Gastrocnemius medialis (tissue), 4 donors: ENCODE measurements at regions not wholly inside any gene's neighbourhood (a gene's known extent, or its start where the extent isn't known, plus 50 kb on each side); places are given as distances from the start of the nearest gene placed in this dataset.

Experiments used
- ATAC-seq, 2 donors: fragments of 150-250 bp; one replicate each; pipeline ENCODE4 v1.9.1; 2016
- DNase-seq, 2 donors: peaks; one replicate each; pipeline ENCODE4 v3.0.0-alpha.2; 2019
- H3K27ac ChIP-seq, 4 donors: fragments of 200-600 bp; sonication (generic); 1 replicate in 1 of 4; 2 replicates in 3 of 4; pipeline ENCODE4 v1.5.1; 2016 to 2018; ENCODE audit warnings: mild to moderate bottlenecking in 2 of 4, moderate library complexity in 1 of 4
- H3K27me3 ChIP-seq, 3 donors: fragments of 200-600 bp; sonication (generic) in 2 of 3; 1 replicate in 1 of 3; 2 replicates in 2 of 3; pipeline versions ENCODE4 v1.5.1 to v1.6.0; 2016 to 2019; ENCODE audit warnings: mild to moderate bottlenecking in 1 of 3, moderate library complexity in 1 of 3
- H3K36me3 ChIP-seq, 2 donors: fragments of 200-600 bp; sonication (generic) in 1 of 2; one replicate each; pipeline ENCODE4 v1.5.1; 2017 to 2018
- H3K4me1 ChIP-seq, 2 donors: fragments of 200-600 bp; sonication (generic) in 1 of 2; one replicate each; pipeline ENCODE4 v1.5.1; 2016 to 2017; ENCODE audit warnings: mild to moderate bottlenecking in 2 of 2
- H3K4me3 ChIP-seq, 4 donors: fragments of 200-600 bp; sonication (generic) in 3 of 4; 1 replicate in 1 of 4; 2 replicates in 3 of 4; pipeline ENCODE4 v1.5.1; 2016 to 2019; ENCODE audit warnings: mild to moderate bottlenecking in 2 of 4
- H3K9me3 ChIP-seq, 3 donors: fragments of 200-600 bp; sonication (generic) in 2 of 3; 1 replicate in 1 of 3; 2 replicates in 2 of 3; pipeline ENCODE4 v1.5.1; 2016 to 2019
- POLR2A ChIP-seq, 2 donors: fragments of 450-650 bp; IDR thresholded peaks; one replicate each; pipeline ENCODE4 v1.6.1; 2017; ENCODE audit warnings: antibody characterized with exemption in 2 of 2, mild to moderate bottlenecking in 2 of 2, moderate library complexity in 2 of 2
- in situ Hi-C, 4 donors: fragments of 200-750 bp; cut with MboI; loops; one replicate each; pipeline versions ENCODE4 v1.15.0 to v1.8.0; 2017; ENCODE audit warnings: low sequenced_read_pairs in 4 of 4
- intact Hi-C: fragments of 100-400 bp; cut with DNase I; formaldehyde crosslinking; loops from one replicate; pipeline ENCODE4 v1.15.1; 2023; ENCODE audit warnings: low total_unique reads
- TF ChIP-seq, protein P1 (sequence below), 5 experiments: fragments of 450-650 bp in 3 of 5; fragments of 200-600 bp in 2 of 5; sonication (generic) in 2 of 5; IDR thresholded peaks in 4 of 5; conservative IDR thresholded peaks in 1 of 5; 1 replicate in 4 of 5; 2 replicates in 1 of 5; pipeline ENCODE4 v1.5.1; 2016 to 2019; ENCODE audit warnings: antibody characterized with exemption in 5 of 5, mild to moderate bottlenecking in 3 of 5, moderate library complexity in 3 of 5

DNA sequence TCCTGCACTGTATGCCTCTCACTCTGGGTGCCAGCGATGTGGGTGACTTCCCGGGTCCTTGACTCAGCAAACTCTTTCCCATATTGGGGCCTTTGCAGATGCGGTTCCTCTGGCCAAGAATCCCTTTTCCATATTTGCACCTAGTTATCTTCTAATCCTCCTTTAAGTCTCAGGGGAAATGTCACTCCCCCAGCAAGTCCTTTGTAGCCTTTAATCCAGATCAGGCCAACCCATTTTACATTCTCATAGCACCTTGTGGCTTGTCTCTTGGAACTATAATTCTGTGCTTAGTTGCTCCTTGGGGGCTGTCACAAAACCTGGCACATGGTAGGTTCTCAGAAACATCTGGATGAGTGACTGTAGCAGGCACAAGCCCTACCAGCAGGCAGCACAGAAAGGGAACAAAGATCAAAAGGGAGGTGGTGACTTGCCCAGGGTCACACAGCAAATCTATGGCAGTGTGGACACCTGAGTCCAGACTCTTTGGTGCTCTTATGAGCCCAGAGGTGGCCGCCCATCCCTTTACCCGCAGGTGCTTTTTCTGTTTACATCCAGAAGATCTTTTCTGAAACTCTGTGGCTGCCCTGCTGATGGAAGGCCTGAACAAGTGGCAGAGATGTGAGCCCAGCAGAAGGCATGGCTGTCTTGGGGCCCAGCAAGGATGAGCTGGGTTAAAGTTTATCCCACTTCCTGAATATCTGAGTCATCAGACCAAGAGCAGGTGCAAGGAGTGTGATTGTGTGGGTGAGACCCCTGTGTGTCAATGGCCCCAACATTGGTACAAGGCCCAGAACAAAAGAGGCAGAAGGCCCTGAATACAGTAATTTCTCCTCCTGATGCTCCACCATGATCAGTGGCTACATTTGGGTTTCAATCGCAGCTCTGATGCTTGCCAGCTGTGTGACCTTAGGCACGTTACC lies 78.6 kb upstream of the GRK3 start:
- H3K27ac ChIP-seq = no peak overlapping the region
- TF ChIP-seq POLR2A (IDR thresholded peaks at IDR 0.05) = no peak
- TF ChIP-seq, protein P1, sequence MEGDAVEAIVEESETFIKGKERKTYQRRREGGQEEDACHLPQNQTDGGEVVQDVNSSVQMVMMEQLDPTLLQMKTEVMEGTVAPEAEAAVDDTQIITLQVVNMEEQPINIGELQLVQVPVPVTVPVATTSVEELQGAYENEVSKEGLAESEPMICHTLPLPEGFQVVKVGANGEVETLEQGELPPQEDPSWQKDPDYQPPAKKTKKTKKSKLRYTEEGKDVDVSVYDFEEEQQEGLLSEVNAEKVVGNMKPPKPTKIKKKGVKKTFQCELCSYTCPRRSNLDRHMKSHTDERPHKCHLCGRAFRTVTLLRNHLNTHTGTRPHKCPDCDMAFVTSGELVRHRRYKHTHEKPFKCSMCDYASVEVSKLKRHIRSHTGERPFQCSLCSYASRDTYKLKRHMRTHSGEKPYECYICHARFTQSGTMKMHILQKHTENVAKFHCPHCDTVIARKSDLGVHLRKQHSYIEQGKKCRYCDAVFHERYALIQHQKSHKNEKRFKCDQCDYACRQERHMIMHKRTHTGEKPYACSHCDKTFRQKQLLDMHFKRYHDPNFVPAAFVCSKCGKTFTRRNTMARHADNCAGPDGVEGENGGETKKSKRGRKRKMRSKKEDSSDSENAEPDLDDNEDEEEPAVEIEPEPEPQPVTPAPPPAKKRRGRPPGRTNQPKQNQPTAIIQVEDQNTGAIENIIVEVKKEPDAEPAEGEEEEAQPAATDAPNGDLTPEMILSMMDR (IDR thresholded peaks at IDR 0.05 in 4 of 5, conservative IDR thresholded peaks at IDR 0.05 in 1 of 5) = no peak

DNA sequence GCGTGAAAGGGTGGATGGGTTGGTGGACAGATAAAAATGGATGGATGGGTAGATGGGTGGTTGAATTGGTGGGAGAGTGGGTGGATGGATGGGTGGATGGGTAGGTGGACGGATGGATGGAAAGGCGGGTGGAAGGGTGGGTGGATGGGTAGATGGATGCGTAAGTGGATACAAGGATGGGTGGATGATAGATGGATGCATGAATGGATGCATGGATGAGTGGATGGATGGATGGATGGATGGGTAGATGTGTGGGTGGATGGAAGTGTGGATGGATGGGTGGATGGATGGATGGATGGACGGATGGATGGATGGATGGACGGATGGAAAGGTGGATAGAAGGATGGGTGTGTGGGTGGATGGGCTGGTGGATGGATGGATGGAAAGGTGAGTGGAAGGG lies 77.0 kb upstream of the GRK3 start:
- TF ChIP-seq, protein P1 (IDR thresholded peaks at IDR 0.05 in 4 of 5, conservative IDR thresholded peaks at IDR 0.05 in 1 of 5) = no peak
- TF ChIP-seq POLR2A (IDR thresholded peaks at IDR 0.05) = no peak
- H3K9me3 ChIP-seq = no peaks in the 10 kb centered on the region
- intact Hi-C loops (no loop called here), in situ Hi-C loops (no loop called here)
- DNase-seq (no peak), ATAC-seq (no peak)
- H3K27me3 ChIP-seq = no peaks in the 10 kb centered on the region
- no peak overlapping the region for H3K4me3 ChIP-seq
- no peaks in the 10 kb centered on the region for H3K36me3 ChIP-seq
- H3K27ac ChIP-seq = no peak overlapping the region
- H3K4me1 ChIP-seq = peaks cover 17 to 26% of the 10 kb centered on the region in 2 donors

More for the DNA sequence above, 78.6 kb upstream of the GRK3 start:
- Histone ChIP-seq H3K4me3 (no peak overlapping the region), H3K9me3 (no peaks in the 10 kb centered on the region), H3K36me3 (no peaks in the 10 kb centered on the region), H3K27me3 (no peaks in the 10 kb centered on the region), H3K4me1 (peaks cover 18 to 26% of the 10 kb centered on the region in 2 donors)
- ATAC-seq (no peak), DNase-seq (no peak)
- in situ Hi-C loops (no loop called here), intact Hi-C loops (no loop called here)

DNA sequence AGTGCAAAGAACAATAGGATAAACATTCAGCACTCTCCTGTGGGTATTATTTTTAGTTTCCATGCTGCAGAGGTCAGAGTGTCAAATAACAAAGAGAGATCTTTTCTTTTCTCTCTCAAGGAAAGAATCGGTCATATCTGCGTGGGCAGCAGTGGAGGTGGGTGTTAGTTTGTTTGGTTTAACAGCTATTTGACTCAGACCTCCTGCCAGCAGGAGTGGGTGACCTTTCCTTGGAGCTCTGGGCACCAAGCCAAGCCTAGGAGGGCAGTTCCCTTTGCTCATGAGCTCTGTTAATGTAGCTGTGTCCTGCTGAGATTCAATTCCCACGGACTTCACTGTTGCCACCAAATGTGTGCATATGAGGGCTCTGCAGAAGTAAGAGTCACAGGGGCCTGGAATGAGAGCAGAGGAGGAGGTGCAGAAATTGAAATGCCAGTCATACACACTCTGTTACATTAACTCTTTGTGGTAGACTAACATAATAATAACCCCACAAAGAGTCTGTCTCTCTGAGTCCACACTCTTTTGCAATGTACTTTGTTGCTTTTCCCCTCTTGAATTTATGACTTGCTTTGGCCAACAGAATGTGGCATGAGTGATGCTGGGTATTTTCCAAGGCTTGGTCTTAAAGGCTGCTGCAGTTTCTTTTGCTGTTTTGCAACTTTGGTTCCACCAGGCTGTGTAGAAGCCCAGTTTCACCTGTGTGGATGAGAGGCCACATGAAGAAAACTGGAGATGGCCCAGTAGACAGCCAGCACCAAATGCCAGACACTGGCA lies 76.0 kb upstream of the GRK3 start:
- Histone ChIP-seq H3K4me3 (no peak overlapping the region), H3K27me3 (no peaks in the 10 kb centered on the region), H3K27ac (no peak overlapping the region), H3K9me3 (no peaks in the 10 kb centered on the region), H3K36me3 (no peaks in the 10 kb centered on the region), H3K4me1 (peaks cover 8 to 18% of the 10 kb centered on the region in 2 donors)
- intact Hi-C loops (no loop called here), in situ Hi-C loops (no loop called here)
- TF ChIP-seq, protein P1 (IDR thresholded peaks at IDR 0.05 in 4 of 5, conservative IDR thresholded peaks at IDR 0.05 in 1 of 5) = no peak
- no peak for TF ChIP-seq POLR2A (IDR thresholded peaks at IDR 0.05)
- DNase-seq = peak; percentile 10 to 39
- ATAC-seq = peak in 1 of 2 donors; percentile 70

DNA sequence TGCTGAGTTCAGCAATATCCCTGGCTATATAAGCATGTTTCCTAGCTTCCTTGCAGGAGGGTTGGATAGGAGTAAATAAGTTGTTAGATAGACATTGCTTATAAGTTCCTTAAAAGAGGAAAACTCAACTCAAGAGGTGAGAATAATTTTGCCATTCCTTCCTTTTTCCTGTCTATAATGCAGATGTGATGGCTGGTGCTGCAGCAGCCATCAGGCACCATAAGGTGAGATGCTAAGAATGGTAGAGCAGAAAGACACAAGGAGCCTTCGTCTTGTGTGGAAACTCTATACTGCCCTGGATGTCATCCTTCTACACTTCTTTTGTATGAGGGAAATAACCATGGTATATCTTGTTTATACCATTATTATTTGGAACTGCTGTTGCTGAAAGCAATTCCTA lies 74.5 kb upstream of the GRK3 start:
- ATAC-seq = no peak
- TF ChIP-seq, protein P1 (IDR thresholded peaks at IDR 0.05 in 4 of 5, conservative IDR thresholded peaks at IDR 0.05 in 1 of 5) = no peak
- no peak for TF ChIP-seq POLR2A (IDR thresholded peaks at IDR 0.05)
- in situ Hi-C loops = no loop called here
- H3K4me3 ChIP-seq = no peak overlapping the region
- no peak for DNase-seq
- H3K27ac ChIP-seq = no peak overlapping the region
- no peaks in the 10 kb centered on the region for H3K36me3 ChIP-seq
- intact Hi-C loops = no loop called here
- H3K4me1 ChIP-seq = peaks cover 0 to 10% of the 10 kb centered on the region in 2 donors
- H3K27me3 ChIP-seq = no peaks in the 10 kb centered on the region
- no peaks in the 10 kb centered on the region for H3K9me3 ChIP-seq
